ENCODE measurements at regions not wholly inside any gene's neighbourhood (a gene's known extent, or its start where the extent isn't known, plus 50 kb on each side); places are given as distances from the start of the nearest gene placed in this dataset.
"Not testable (repeated sequence)": the region's sequence is repeated elsewhere in the genome, so short reads cannot be mapped to it uniquely, and the experiment has no call there.

GRCh38 chr19:28351761-28352160, 861.2 kb downstream of the UQCRFS1 start:
- DNase-seq (no peak), ATAC-seq (no peak)
- intact Hi-C loops (cut with DNase I): no loop called here
- Histone ChIP-seq H3K4me1 (no peaks in the 10 kb centered on the region), H3K27me3 (no peaks in the 10 kb centered on the region), H3K36me3 (replicated peaks in 1 of 2; ENCODE audit: insufficient read depth in 1 of 2, low read depth in 2 of 2) (no peaks in the 10 kb centered on the region), H3K27ac (no peak overlapping the region), H3K4me3 (no peak overlapping the region), H3K9me3 (peaks cover 0 to 9% (median 0%) of the 10 kb centered on the region in 3 donors)
- TF ChIP-seq POLR2A (IDR thresholded peaks at IDR 0.05) (no peak), CTCF (IDR thresholded peaks at IDR 0.05) (no peak)
- WGBS, 2 donors: 63 to 71% methylated on average over 3 of the region's 3 CpGs

- 76 to 89% methylated on average over 6 of the region's 6 CpGs for WGBS, 2 donors
- H3K27me3 ChIP-seq; H3K9me3 ChIP-seq; intact Hi-C loops (cut with DNase I); H3K36me3 ChIP-seq (replicated peaks in 1 of 2; ENCODE audit: insufficient read depth in 1 of 2, low read depth in 2 of 2); H3K27ac ChIP-seq; H3K4me1 ChIP-seq; ATAC-seq; H3K4me3 ChIP-seq; DNase-seq: not testable (repeated sequence)
These were observed 861.6 kb downstream of the UQCRFS1 start for GRCh38 chr19:28351321-28351720.

- intact Hi-C loops (cut with DNase I): no loop called here
- ATAC-seq (no peak), DNase-seq (no peak)
- WGBS, 2 donors: 61 to 76% methylated on average over 3 to 5 of the region's 5 CpGs
- Histone ChIP-seq H3K27me3 (no peaks in the 10 kb centered on the region), H3K9me3 (peaks cover 0 to 9% (median 0%) of the 10 kb centered on the region in 3 donors), H3K36me3 (replicated peaks in 1 of 2; ENCODE audit: insufficient read depth in 1 of 2, low read depth in 2 of 2) (no peaks in the 10 kb centered on the region), H3K4me1 (no peaks in the 10 kb centered on the region), H3K27ac (no peak overlapping the region), H3K4me3 (no peak overlapping the region)
- TF ChIP-seq CTCF (IDR thresholded peaks at IDR 0.05) (no peak), POLR2A (IDR thresholded peaks at IDR 0.05) (no peak)
These were observed 862.3 kb downstream of the UQCRFS1 start for GRCh38 chr19:28350673-28351072.

- intact Hi-C loops (cut with DNase I): no loop called here
- Histone ChIP-seq H3K4me1 (no peaks in the 10 kb centered on the region), H3K9me3 (peaks cover 0 to 9% (median 0%) of the 10 kb centered on the region in 3 donors), H3K27ac (no peak overlapping the region), H3K27me3 (no peaks in the 10 kb centered on the region), H3K4me3 (no peak overlapping the region), H3K36me3 (replicated peaks in 1 of 2; ENCODE audit: insufficient read depth in 1 of 2, low read depth in 2 of 2) (no peaks in the 10 kb centered on the region)
- TF ChIP-seq CTCF (IDR thresholded peaks at IDR 0.05) (no peak), POLR2A (IDR thresholded peaks at IDR 0.05) (no peak)
- ATAC-seq (no peak), DNase-seq (no peak)
- 73 to 86% methylated on average over 4 of the region's 4 CpGs for WGBS, 2 donors
These were observed 862.9 kb downstream of the UQCRFS1 start for GRCh38 chr19:28350037-28350436.

- Histone ChIP-seq H3K36me3 (replicated peaks in 1 of 2; ENCODE audit: insufficient read depth in 1 of 2, low read depth in 2 of 2) (no peaks in the 10 kb centered on the region), H3K9me3 (peaks cover 0 to 9% (median 0%) of the 10 kb centered on the region in 3 donors), H3K4me3 (no peak overlapping the region), H3K27me3 (no peaks in the 10 kb centered on the region), H3K27ac (no peak overlapping the region), H3K4me1 (no peaks in the 10 kb centered on the region)
- TF ChIP-seq POLR2A (IDR thresholded peaks at IDR 0.05) (no peak), CTCF (IDR thresholded peaks at IDR 0.05) (no peak)
- intact Hi-C loops (cut with DNase I): no loop called here
- ATAC-seq (no peak), DNase-seq (no peak)
- 52 to 54% methylated on average over 2 of the region's 2 CpGs for WGBS, 2 donors
These were observed 863.3 kb downstream of the UQCRFS1 start for GRCh38 chr19:28349604-28350003.
